Activated CD4-positive, alpha-beta T cell treated with anti-CD3 and anti-CD28 coated beads, Interleukin-2, amount 50 U/mL, for 16 hours (primary cell): ENCODE measurements at regions not wholly inside any gene's neighbourhood (a gene's known extent, or its start where the extent isn't known, plus 50 kb on each side); places are given as distances from the start of the nearest gene placed in this dataset.
"Not testable (repeated sequence)": the region's sequence is repeated elsewhere in the genome, so short reads cannot be mapped to it uniquely, and the experiment has no call there.

ENCODE experiments used
- DNase-seq: peaks from one replicate; pipeline ENCODE4 v3.0.0-alpha.2; 2020

GRCh38 chr10:57663401-57663800 is 604.3 kb downstream of the IPMK start:
- DNase-seq, result no peak

- DNase-seq, result no peak
These were observed 606.5 kb downstream of the IPMK start for GRCh38 chr10:57661206-57661605.

GRCh38 chr10:57657164-57657765 is 610.4 kb downstream of the IPMK start:
- DNase-seq, result peak; percentile 54

GRCh38 chr10:57654856-57655255 is 612.8 kb downstream of the IPMK start:
- DNase-seq, result no peak

- DNase-seq, result not testable (repeated sequence)
These were observed 622.6 kb downstream of the IPMK start for GRCh38 chr10:57645108-57645507.

GRCh38 chr10:57638411-57638810 is 629.3 kb downstream of the IPMK start:
- DNase-seq, result no peak

GRCh38 chr10:57628592-57629284 is 639.0 kb downstream of the IPMK start:
- no peak for DNase-seq

- no peak for DNase-seq
These were observed 640.0 kb downstream of the IPMK start for GRCh38 chr10:57627642-57628178.

- DNase-seq, result no peak
These were observed 642.7 kb downstream of the IPMK start for GRCh38 chr10:57624856-57625592.

- no peak for DNase-seq
These were observed 643.6 kb downstream of the IPMK start for GRCh38 chr10:57624066-57624465.

GRCh38 chr10:57621466-57621865 is 646.2 kb downstream of the IPMK start:
- no peak for DNase-seq

- DNase-seq, result no peak
These were observed 661.7 kb downstream of the IPMK start for GRCh38 chr10:57605948-57606485.

GRCh38 chr10:57599440-57599839 is 668.3 kb downstream of the IPMK start:
- DNase-seq, result no peak

- DNase-seq, result no peak
These were observed 673.6 kb downstream of the IPMK start for GRCh38 chr10:57593983-57594573.

- DNase-seq, result peak; percentile 0
These were observed 687.8 kb downstream of the IPMK start for GRCh38 chr10:57579926-57580325.

- no peak for DNase-seq
These were observed 705.5 kb downstream of the IPMK start for GRCh38 chr10:57562211-57562610.

- DNase-seq, result not testable (repeated sequence)
These were observed 715.9 kb downstream of the IPMK start for GRCh38 chr10:57551774-57552173.

- no peak for DNase-seq
These were observed 732.4 kb downstream of the IPMK start for GRCh38 chr10:57535306-57535705.

- DNase-seq, result no peak
These were observed 754.1 kb downstream of the IPMK start for GRCh38 chr10:57513637-57514036.

- DNase-seq, result no peak
These were observed 759.9 kb downstream of the IPMK start for GRCh38 chr10:57507788-57508187.

- no peak for DNase-seq
These were observed 761.1 kb downstream of the IPMK start for GRCh38 chr10:57506414-57507094.

- DNase-seq, result no peak
These were observed 773.2 kb downstream of the IPMK start for GRCh38 chr10:57494486-57494885.

- DNase-seq, result no peak
These were observed 785.4 kb downstream of the IPMK start for GRCh38 chr10:57482259-57482658.
